Type B pancreatic cell (in vitro differentiated cells): ENCODE measurements at regions not wholly inside any gene's neighbourhood (a gene's known extent, or its start where the extent isn't known, plus 50 kb on each side); places are given as distances from the start of the nearest gene placed in this dataset.

Experiments
- DNase-seq: peaks from one replicate; pipeline ENCODE4 v3.0.0; 2021; ENCODE audit warnings: mixed read lengths; ENCODE audit not compliant: unreplicated experiment; ENCODE audit errors: extremely low spot score
- H3K27ac Mint-ChIP-seq: 2 replicates; pipeline ENCODE4 v1.8.0; 2021; ENCODE audit warnings: mild to moderate bottlenecking, mixed read lengths
- H3K27me3 Mint-ChIP-seq: 2 replicates; pipeline ENCODE4 v1.8.0; 2021; ENCODE audit warnings: mixed read lengths
- H3K36me3 Mint-ChIP-seq: 2 replicates; pipeline ENCODE4 v1.8.0; 2021; ENCODE audit warnings: mixed read lengths
- H3K4me1 Mint-ChIP-seq: one replicate; pipeline ENCODE4 v1.8.0; 2021; ENCODE audit warnings: mixed read lengths; ENCODE audit not compliant: unreplicated experiment
- H3K4me3 Mint-ChIP-seq: 2 replicates; pipeline ENCODE4 v1.8.0; 2021; ENCODE audit warnings: mild to moderate bottlenecking, mixed read lengths
- H3K9me3 Mint-ChIP-seq: 2 replicates; pipeline ENCODE4 v1.8.0; 2021; ENCODE audit warnings: mixed read lengths
- CTCF ChIP-seq: fragments of 200-600 bp; sonication (generic); conservative IDR thresholded peaks from 2 replicates; pipeline ENCODE4 v1.5.0; 2021; ENCODE audit warnings: antibody characterized with exemption, mild to moderate bottlenecking

GRCh38 chr4:174045381-174045780, 238.1 kb downstream of the FBXO8 start:
- Mint-ChIP-seq H3K4me3 (no peak overlapping the region), H3K9me3 (no peaks in the 10 kb centered on the region), H3K27ac (no peak overlapping the region), H3K4me1 (peaks cover 3% of the 10 kb centered on the region), H3K36me3 (no peaks in the 10 kb centered on the region), H3K27me3 (no peaks in the 10 kb centered on the region)
- no peak for DNase-seq
- no peak for TF ChIP-seq CTCF

- no peak overlapping the region for H3K27ac Mint-ChIP-seq
- no peaks in the 10 kb centered on the region for H3K36me3 Mint-ChIP-seq
- H3K4me1 Mint-ChIP-seq, result peaks cover 7% of the 10 kb centered on the region
- no peaks in the 10 kb centered on the region for H3K27me3 Mint-ChIP-seq
- no peak for DNase-seq
- no peak overlapping the region for H3K4me3 Mint-ChIP-seq
- no peaks in the 10 kb centered on the region for H3K9me3 Mint-ChIP-seq
- no peak for TF ChIP-seq CTCF
Measured at GRCh38 chr4:174041555-174042105, 241.8 kb downstream of the FBXO8 start.

- H3K9me3 Mint-ChIP-seq, result no peaks in the 10 kb centered on the region
- no peak for DNase-seq
Measured at GRCh38 chr4:174040287-174040686, 243.2 kb downstream of the FBXO8 start.

GRCh38 chr4:174038481-174038880, 245.0 kb downstream of the FBXO8 start:
- no peak for TF ChIP-seq CTCF
- Mint-ChIP-seq H3K36me3 (no peaks in the 10 kb centered on the region), H3K27me3 (no peaks in the 10 kb centered on the region), H3K4me1 (peaks cover 7% of the 10 kb centered on the region), H3K4me3 (no peak overlapping the region), H3K27ac (no peak overlapping the region), H3K9me3 (no peaks in the 10 kb centered on the region)
- DNase-seq, result no peak

More at GRCh38 chr4:174040287-174040686, 243.2 kb downstream of the FBXO8 start:
- H3K36me3 Mint-ChIP-seq, result no peaks in the 10 kb centered on the region
- no peak overlapping the region for H3K4me3 Mint-ChIP-seq
- H3K27ac Mint-ChIP-seq, result no peak overlapping the region
- peaks cover 7% of the 10 kb centered on the region for H3K4me1 Mint-ChIP-seq
- no peak for TF ChIP-seq CTCF
- no peaks in the 10 kb centered on the region for H3K27me3 Mint-ChIP-seq

- Mint-ChIP-seq H3K9me3 (no peaks in the 10 kb centered on the region), H3K4me1 (peaks cover 7% of the 10 kb centered on the region), H3K36me3 (no peaks in the 10 kb centered on the region), H3K4me3 (no peak overlapping the region), H3K27ac (no peak overlapping the region), H3K27me3 (no peaks in the 10 kb centered on the region)
- TF ChIP-seq CTCF, result no peak
- no peak for DNase-seq
Measured at GRCh38 chr4:174037631-174038030, 245.8 kb downstream of the FBXO8 start.

- no peak overlapping the region for H3K4me3 Mint-ChIP-seq
- no peaks in the 10 kb centered on the region for H3K27me3 Mint-ChIP-seq
- peaks cover 7% of the 10 kb centered on the region for H3K4me1 Mint-ChIP-seq
- TF ChIP-seq CTCF, result no peak
- no peak for DNase-seq
- no peaks in the 10 kb centered on the region for H3K36me3 Mint-ChIP-seq
- no peaks in the 10 kb centered on the region for H3K9me3 Mint-ChIP-seq
- H3K27ac Mint-ChIP-seq, result no peak overlapping the region
Measured at GRCh38 chr4:174037049-174037448, 246.4 kb downstream of the FBXO8 start.
